Neural cell (in vitro differentiated cells): ENCODE measurements at regions not wholly inside any gene's neighbourhood (a gene's known extent, or its start where the extent isn't known, plus 50 kb on each side); places are given as distances from the start of the nearest gene placed in this dataset.

Experiments used
- H2AFZ ChIP-seq: fragments of 200-600, 300-800 bp; sonication (generic), shearing (Covaris generic); 2 replicates; pipeline ENCODE4 v1.6.0; 2014; ENCODE audit warnings: low read depth, mild to moderate bottlenecking, antibody characterized with exemption, low read length, moderate library complexity
- H3F3A ChIP-seq: fragments of 200-600 bp; shearing (Covaris generic); 2 replicates; pipeline ENCODE4 v1.6.1; 2016; ENCODE audit warnings: mild to moderate bottlenecking, moderate library complexity, mixed read lengths, antibody characterized with exemption, low read length; ENCODE audit not compliant: insufficient read depth, poor library complexity, severe bottlenecking
- H3K27ac ChIP-seq: fragments of 200-600, 300-800 bp; sonication (generic), shearing (Covaris generic); 2 replicates; pipeline ENCODE4 v1.5.1; 2014; ENCODE audit warnings: mild to moderate bottlenecking, low read length, moderate library complexity
- H3K27me3 ChIP-seq: fragments of 300-800, 200-600 bp; sonication (generic), shearing (Covaris generic); 2 replicates; pipeline ENCODE4 v1.6.0; 2014; ENCODE audit warnings: mild to moderate bottlenecking, low read depth, low read length, moderate library complexity; ENCODE audit not compliant: insufficient read depth
- H3K36me3 ChIP-seq: fragments of 300-800, 200-600 bp; sonication (generic), shearing (Covaris generic); 2 replicates; pipeline ENCODE4 v1.5.1; 2014; ENCODE audit warnings: mild to moderate bottlenecking, antibody characterized with exemption, low read length, moderate library complexity; ENCODE audit not compliant: insufficient read depth
- H3K4me2 ChIP-seq: fragments of 300-800, 200-600 bp; sonication (generic), shearing (Covaris generic); 2 replicates; pipeline ENCODE4 v1.6.0; 2014; ENCODE audit warnings: mild to moderate bottlenecking, low read length
- H3K4me3 ChIP-seq: fragments of 300-800, 200-600 bp; sonication (generic), shearing (Covaris generic); 2 replicates; pipeline ENCODE4 v1.5.1; 2014; ENCODE audit warnings: mild to moderate bottlenecking, low read length, moderate library complexity
- H3K79me2 ChIP-seq: fragments of 200-600 bp; shearing (Covaris generic); replicated peaks from 2 replicates; pipeline ENCODE4 v1.6.0; 2014; ENCODE audit warnings: mild to moderate bottlenecking, low read length, moderate library complexity; ENCODE audit not compliant: insufficient read depth
- H3K9ac ChIP-seq: fragments of 300-800, 200-600 bp; sonication (generic), shearing (Covaris generic); 2 replicates; pipeline ENCODE4 v1.6.1; 2016; ENCODE audit warnings: mild to moderate bottlenecking, low read length, mixed read lengths
- H3K9me2 ChIP-seq: fragments of 200-600 bp; shearing (Covaris generic); 2 replicates; pipeline ENCODE4 v1.6.1; 2016; ENCODE audit warnings: mild to moderate bottlenecking, low read length, mixed read lengths; ENCODE audit not compliant: insufficient read depth
- H3K9me3 ChIP-seq: fragments of 200-600, 300-800 bp; sonication (generic), shearing (Covaris generic); 2 replicates; pipeline ENCODE4 v1.6.1; 2016; ENCODE audit warnings: mild to moderate bottlenecking, mixed run types, low read length, moderate library complexity, mixed read lengths
- H4K20me1 ChIP-seq: fragments of 200-600 bp; shearing (Covaris generic); 2 replicates; pipeline ENCODE4 v1.6.1; 2016; ENCODE audit warnings: mild to moderate bottlenecking, mixed run types; ENCODE audit not compliant: insufficient read depth
- CTCF ChIP-seq: fragments of 450-650 bp; IDR thresholded peaks from 2 replicates; pipeline ENCODE4 v1.5.1; 2014; ENCODE audit warnings: antibody characterized with exemption, mild to moderate bottlenecking, moderate library complexity; ENCODE audit not compliant: poor library complexity, severe bottlenecking
- EP300 ChIP-seq: fragments of 450-650 bp; conservative IDR thresholded peaks from 2 replicates; pipeline ENCODE4 v1.6.1; 2014; ENCODE audit warnings: antibody characterized with exemption, mild to moderate bottlenecking, moderate library complexity; ENCODE audit not compliant: poor library complexity, severe bottlenecking
- EZH2 ChIP-seq: fragments of 200-600, 300-800 bp; shearing (Covaris generic), sonication (generic); IDR thresholded peaks from 2 replicates; pipeline ENCODE4 v1.6.1; 2014; ENCODE audit warnings: antibody characterized with exemption, low read length, borderline replicate concordance, mild to moderate bottlenecking; ENCODE audit not compliant: insufficient read depth, poor library complexity, severe bottlenecking
- MXI1 ChIP-seq: fragments of 450-650 bp; conservative IDR thresholded peaks from 2 replicates; pipeline ENCODE4 v1.6.1; 2014; ENCODE audit warnings: antibody characterized with exemption, mild to moderate bottlenecking; ENCODE audit not compliant: poor library complexity, severe bottlenecking
- POLR2AphosphoS5 ChIP-seq: IDR thresholded peaks from 2 replicates; pipeline ENCODE4 v1.6.1; 2012
- RAD21 ChIP-seq: fragments of 450-650 bp; conservative IDR thresholded peaks from 2 replicates; pipeline ENCODE4 v1.6.1; 2014; ENCODE audit warnings: antibody characterized with exemption, mild to moderate bottlenecking, moderate library complexity
- REST ChIP-seq: IDR thresholded peaks from 2 replicates; pipeline ENCODE4 v1.6.1; 2012; ENCODE audit warnings: borderline replicate concordance
- SMC3 ChIP-seq: fragments of 450-650 bp; conservative IDR thresholded peaks from 2 replicates; pipeline ENCODE4 v1.6.1; 2014; ENCODE audit warnings: antibody characterized with exemption, mild to moderate bottlenecking, moderate library complexity; ENCODE audit not compliant: poor library complexity
- TAF1 ChIP-seq: IDR thresholded peaks from 2 replicates; pipeline ENCODE4 v1.6.1; 2012; ENCODE audit warnings: low read depth

GRCh38 chr19:28542394-28543243, 670.3 kb downstream of the UQCRFS1 start:
- Histone ChIP-seq H3K27ac (no peak overlapping the region), H3F3A (no peaks in the 10 kb centered on the region)

DNA sequence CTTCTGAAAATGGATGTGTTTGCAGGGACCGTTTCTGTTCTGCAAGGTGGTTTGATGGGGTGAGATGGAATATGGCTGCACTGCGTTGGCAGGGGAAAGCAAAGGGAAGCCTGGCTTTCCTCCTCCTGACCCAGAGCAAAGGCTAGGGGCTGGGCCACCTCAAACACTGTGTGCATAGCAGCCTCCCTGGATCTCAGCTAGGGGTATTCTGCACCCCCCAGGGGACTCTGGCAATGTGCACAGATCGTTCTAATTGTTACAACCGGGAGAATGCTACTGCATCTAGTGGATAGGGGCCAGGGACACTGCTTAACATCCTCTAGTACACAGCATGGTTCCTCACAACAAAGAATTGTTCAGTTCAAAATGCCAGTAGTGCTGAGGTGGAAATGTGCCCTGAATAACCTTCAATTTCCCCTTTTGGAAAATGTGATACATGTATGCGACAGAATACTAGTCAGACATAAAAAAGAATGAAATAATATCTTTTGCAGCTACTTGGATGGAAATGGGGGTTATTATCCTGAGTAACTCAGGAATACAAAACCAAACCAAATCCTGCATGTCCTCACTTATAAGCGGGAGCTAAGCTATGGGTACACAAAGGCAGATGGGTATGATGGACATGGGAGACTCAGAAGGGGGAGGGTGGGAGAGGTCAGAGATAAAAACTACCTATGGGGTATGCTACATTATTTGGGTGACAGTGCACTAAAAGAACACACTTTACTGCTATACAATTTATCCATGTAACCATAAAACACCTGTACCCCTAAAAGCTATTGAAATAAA, 671.2 kb downstream of the UQCRFS1 start:
- no peaks in the 10 kb centered on the region for H3F3A ChIP-seq
- H3K9me2 ChIP-seq, result no peaks in the 10 kb centered on the region
- TF ChIP-seq SMC3 (no peak), EP300 (no peak)
- no peak overlapping the region for H2AFZ ChIP-seq
- no peaks in the 10 kb centered on the region for H4K20me1 ChIP-seq
- H3K79me2 ChIP-seq, result no peaks in the 10 kb centered on the region
- H3K27ac ChIP-seq, result no peak overlapping the region
- H3K36me3 ChIP-seq, result no peaks in the 10 kb centered on the region
- H3K4me3 ChIP-seq, result no peak overlapping the region
- H3K9ac ChIP-seq, result no peak overlapping the region
- no peak overlapping the region for H3K4me2 ChIP-seq
- H3K27me3 ChIP-seq, result no peaks in the 10 kb centered on the region
- H3K9me3 ChIP-seq, result no peaks in the 10 kb centered on the region

More at GRCh38 chr19:28542394-28543243, 670.3 kb downstream of the UQCRFS1 start:
- H3K79me2 ChIP-seq, result no peaks in the 10 kb centered on the region
- H3K9ac ChIP-seq, result no peak overlapping the region
- no peak overlapping the region for H3K4me2 ChIP-seq
- no peak overlapping the region for H2AFZ ChIP-seq
- TF ChIP-seq RAD21 (no peak), EZH2 (no peak), MXI1 (no peak), CTCF (no peak)
- H3K4me3 ChIP-seq, result no peak overlapping the region
- no peaks in the 10 kb centered on the region for H3K9me3 ChIP-seq
- no peaks in the 10 kb centered on the region for H4K20me1 ChIP-seq
- H3K9me2 ChIP-seq, result no peaks in the 10 kb centered on the region
- H3K36me3 ChIP-seq, result no peaks in the 10 kb centered on the region
- no peaks in the 10 kb centered on the region for H3K27me3 ChIP-seq

GRCh38 chr19:28541029-28541428, 671.9 kb downstream of the UQCRFS1 start:
- no peaks in the 10 kb centered on the region for H3K36me3 ChIP-seq
- H4K20me1 ChIP-seq, result no peaks in the 10 kb centered on the region
- H3K4me3 ChIP-seq, result no peak overlapping the region
- no peaks in the 10 kb centered on the region for H3F3A ChIP-seq
- H3K27ac ChIP-seq, result no peak overlapping the region
- no peaks in the 10 kb centered on the region for H3K27me3 ChIP-seq
- H3K79me2 ChIP-seq, result no peaks in the 10 kb centered on the region
- H3K9me3 ChIP-seq, result no peaks in the 10 kb centered on the region
- no peaks in the 10 kb centered on the region for H3K9me2 ChIP-seq
- no peak overlapping the region for H3K9ac ChIP-seq
- TF ChIP-seq MXI1 (no peak), POLR2AphosphoS5 (no peak), REST (no peak), RAD21 (no peak), CTCF (no peak), EZH2 (no peak), EP300 (no peak), TAF1 (no peak), SMC3 (no peak)
- no peak overlapping the region for H3K4me2 ChIP-seq
- H2AFZ ChIP-seq, result no peak overlapping the region
